Heart right ventricle (tissue), 16 donors: ENCODE measurements at regions not wholly inside any gene's neighbourhood (a gene's known extent, or its start where the extent isn't known, plus 50 kb on each side); places are given as distances from the start of the nearest gene placed in this dataset.

Experiments used
- ATAC-seq, 8 donors: fragments of 200-7000 bp; cut with Tn5 transposase; one replicate each; pipeline ENCODE4 v1.9.1; 2020; ENCODE audit warnings: mild to moderate bottlenecking in 8 of 8, moderate library complexity in 8 of 8, moderate number of reproducible peaks in 1 of 8
- DNase-seq, 2 donors: peaks; one replicate each; pipeline ENCODE4 v3.0.0-alpha.2; 2020
- H3K27ac ChIP-seq, 10 donors: fragments of 200-600 bp; sonication (generic) in 2 of 10; one replicate each; pipeline versions ENCODE4 v1.5.0 to v1.8.0; 2020 to 2022; ENCODE audit warnings: mild to moderate bottlenecking in 3 of 10
- H3K27me3 ChIP-seq, 7 donors: fragments of 200-600 bp; one replicate each; pipeline ENCODE4 v1.8.0; 2021 to 2022; ENCODE audit warnings: mild to moderate bottlenecking in 2 of 7
- H3K36me3 ChIP-seq, 9 donors: fragments of 200-600 bp; sonication (generic) in 1 of 9; one replicate each; pipeline versions ENCODE4 v1.5.0 to v1.8.0; 2020 to 2022; ENCODE audit warnings: mild to moderate bottlenecking in 2 of 9
- H3K4me1 ChIP-seq, 9 donors: fragments of 200-600 bp; sonication (generic) in 1 of 9; one replicate each; pipeline versions ENCODE4 v1.5.0 to v1.8.0; 2020 to 2022; ENCODE audit warnings: mild to moderate bottlenecking in 4 of 9
- H3K4me3 ChIP-seq, 10 donors: fragments of 200-600 bp; sonication (generic) in 2 of 10; one replicate each; pipeline versions ENCODE4 v1.5.0 to v1.8.0; 2020 to 2022; ENCODE audit warnings: mild to moderate bottlenecking in 7 of 10, moderate library complexity in 2 of 10
- H3K9me3 ChIP-seq, 11 donors: fragments of 200-600 bp in 10 of 11; sonication (generic) in 2 of 11; one replicate each; pipeline versions ENCODE4 v1.5.0 to v1.8.0; 2013 to 2022; ENCODE audit warnings: mild to moderate bottlenecking in 2 of 11, control low read depth in 1 of 11, moderate library complexity in 1 of 11
- WGBS, 2 donors: extraction: QIAGEN DNeasy Blood & Tissue Kit; methylation state at CpG; one replicate each; pipeline ENCODE4 v1.1.7; 2013; ENCODE audit warnings: inconsistent platforms in 1 of 2; 5-methylcytosine and 5-hydroxymethylcytosine counted together
- intact Hi-C, 10 donors: fragments of 100-400 bp; cut with DNase I; formaldehyde crosslinking; loops; one replicate each; pipeline versions ENCODE4 v1.11.1 to v1.14.2; 2022
- TF ChIP-seq, protein P1 (sequence below), 9 donors: fragments of 200-600 bp; sonication (generic) in 2 of 9; IDR thresholded peaks; one replicate each; pipeline versions ENCODE4 v1.5.0 to v1.8.0; 2021 to 2022; ENCODE audit warnings: antibody characterized with exemption in 9 of 9, mild to moderate bottlenecking in 5 of 9, moderate library complexity in 1 of 9
- donor health status: Arrhythmogenic right ventricular cardiomyopathy.
- donor health status: ischemic (EF 13 %, LVEDD 7.1; RV severe dilation, severe dysfunction).
- donor health status: healthy with polysubstance abuse.
- donor health status: DM: no; HTN: yes; CAD: no.
- donor health status: DM: no; HTN: no; CAD: no.
- donor health status: ischemic (EF 25% LVEDD 6.9; RV normal size, moderate dysfunction).
- donor health status: ischemic (EF 25% LVEDD 5.7; RV mildly dilated, moderate dysfunction).
- donor health status: healthy.
- donor health status: DM: yes; HTN: yes; CAD: no.
- donor health status: Ischemic cardiomyopathy.
- donor health status: ischemic (EF 35%, LVEDD 5.7; RV mildly dilated, moderate dysfunction).
- donor health status: nonischemic (EF 11% LVEDD 7.7; RV severe dilation, severe dysfunction).
- donor health status: DM: yes; HTN: yes; CAD: no.
- donor health status: PGD.
- donor health status: ischemic (EF 29% LVEDD 5.4; RV normal size, mild dysfunction).
- donor health status: nonischemic (EF 23%, LVEDD 6.1; RV moderate dilation, normal function).

DNA sequence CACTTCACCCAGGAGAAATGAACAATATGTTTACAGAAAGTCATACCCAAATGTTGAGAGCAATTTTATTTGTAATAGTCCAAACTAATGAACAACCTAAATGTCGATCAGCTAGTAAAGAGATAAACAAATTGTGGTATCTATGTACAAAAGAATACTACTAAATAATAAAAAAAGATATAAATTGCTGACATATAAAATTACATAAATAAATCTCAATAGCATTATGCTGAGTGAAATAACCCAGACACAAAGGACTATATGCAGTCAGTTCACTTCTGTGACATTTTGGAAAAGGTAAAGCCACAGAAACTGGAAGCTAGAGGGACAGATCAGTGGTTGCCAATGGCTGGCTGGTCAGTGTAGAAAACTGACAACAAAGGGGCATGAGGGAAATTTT lies 346.0 kb upstream of the PCDH20 start:
- 84 to 100% methylated on average over 1 of the region's 1 CpG for WGBS, 2 donors

DNA sequence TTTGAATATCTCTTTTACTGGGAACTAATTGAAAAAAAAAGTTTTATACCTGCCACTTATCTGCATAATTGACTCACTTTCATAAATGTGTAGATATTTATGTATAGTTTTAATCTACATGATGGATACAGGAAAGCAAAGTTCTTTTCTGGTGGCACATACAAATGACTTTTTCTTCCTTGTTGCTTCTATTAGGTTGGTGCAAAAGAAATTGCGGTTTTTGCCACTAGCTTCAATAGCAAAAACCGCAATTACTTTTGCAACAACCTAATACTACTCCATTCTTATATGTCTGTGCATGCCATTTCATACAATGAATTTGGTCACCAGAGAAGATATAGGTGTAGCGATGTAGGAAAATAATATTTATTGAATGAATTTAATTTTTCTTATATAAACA lies 344.5 kb upstream of the PCDH20 start:
- Histone ChIP-seq H3K36me3 (no peaks in the 10 kb centered on the region), H3K4me3 (no peak overlapping the region), H3K9me3 (peaks cover 0 to 38% (median 16%) of the 10 kb centered on the region in 11 donors), H3K27ac (no peak overlapping the region), H3K4me1 (no peaks in the 10 kb centered on the region), H3K27me3 (no peaks in the 10 kb centered on the region)
- TF ChIP-seq, protein P1, sequence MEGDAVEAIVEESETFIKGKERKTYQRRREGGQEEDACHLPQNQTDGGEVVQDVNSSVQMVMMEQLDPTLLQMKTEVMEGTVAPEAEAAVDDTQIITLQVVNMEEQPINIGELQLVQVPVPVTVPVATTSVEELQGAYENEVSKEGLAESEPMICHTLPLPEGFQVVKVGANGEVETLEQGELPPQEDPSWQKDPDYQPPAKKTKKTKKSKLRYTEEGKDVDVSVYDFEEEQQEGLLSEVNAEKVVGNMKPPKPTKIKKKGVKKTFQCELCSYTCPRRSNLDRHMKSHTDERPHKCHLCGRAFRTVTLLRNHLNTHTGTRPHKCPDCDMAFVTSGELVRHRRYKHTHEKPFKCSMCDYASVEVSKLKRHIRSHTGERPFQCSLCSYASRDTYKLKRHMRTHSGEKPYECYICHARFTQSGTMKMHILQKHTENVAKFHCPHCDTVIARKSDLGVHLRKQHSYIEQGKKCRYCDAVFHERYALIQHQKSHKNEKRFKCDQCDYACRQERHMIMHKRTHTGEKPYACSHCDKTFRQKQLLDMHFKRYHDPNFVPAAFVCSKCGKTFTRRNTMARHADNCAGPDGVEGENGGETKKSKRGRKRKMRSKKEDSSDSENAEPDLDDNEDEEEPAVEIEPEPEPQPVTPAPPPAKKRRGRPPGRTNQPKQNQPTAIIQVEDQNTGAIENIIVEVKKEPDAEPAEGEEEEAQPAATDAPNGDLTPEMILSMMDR (IDR thresholded peaks at IDR 0.05), result no peak
- ATAC-seq, result no peak
- 92 to 96% methylated on average over 3 of the region's 3 CpGs for WGBS, 2 donors
- DNase-seq, result no peak
- intact Hi-C loops, result no loop called here

More for the DNA sequence above, 346.0 kb upstream of the PCDH20 start:
- Histone ChIP-seq H3K9me3 (peaks cover 0 to 30% (median 2%) of the 10 kb centered on the region in 11 donors), H3K4me1 (no peaks in the 10 kb centered on the region), H3K36me3 (no peaks in the 10 kb centered on the region), H3K4me3 (no peak overlapping the region), H3K27ac (no peak overlapping the region), H3K27me3 (no peaks in the 10 kb centered on the region)
- TF ChIP-seq, protein P1 (IDR thresholded peaks at IDR 0.05), result no peak
- DNase-seq (no peak), ATAC-seq (no peak)
- intact Hi-C loops, result no loop called here

DNA sequence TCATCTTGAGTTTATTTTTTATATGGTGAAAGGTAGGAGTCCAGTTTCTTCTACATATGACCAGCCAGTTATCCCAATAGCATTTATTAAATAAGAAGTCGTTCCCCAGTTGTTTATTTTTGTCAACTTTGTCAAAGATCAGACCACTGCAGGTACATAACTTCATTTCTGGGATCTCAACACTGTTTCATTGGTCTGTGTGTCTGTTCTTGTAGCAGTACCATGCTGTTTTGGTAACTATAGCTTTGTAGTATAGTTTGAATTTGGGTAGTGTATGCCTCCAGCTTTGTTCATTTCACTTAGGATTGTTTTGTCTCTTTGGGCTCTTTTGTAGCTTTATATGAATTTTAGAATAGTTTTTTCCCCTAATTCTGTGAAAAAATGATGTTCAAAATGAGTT lies 340.4 kb upstream of the PCDH20 start:
- Histone ChIP-seq H3K4me3 (no peak overlapping the region), H3K36me3 (no peaks in the 10 kb centered on the region), H3K27ac (no peak overlapping the region), H3K27me3 (no peaks in the 10 kb centered on the region), H3K4me1 (no peaks in the 10 kb centered on the region), H3K9me3 (peaks cover 0 to 34% (median 16%) of the 10 kb centered on the region in 11 donors)
- ATAC-seq (no peak), DNase-seq (no peak)
- TF ChIP-seq, protein P1 (IDR thresholded peaks at IDR 0.05), result no peak
- WGBS, 2 donors, result 62 to 67% methylated on average over 1 of the region's 1 CpG
- intact Hi-C loops, result no loop called here

GRCh38 chr13:61751039-61751438 lies 335.4 kb upstream of the PCDH20 start:
- DNase-seq, result no peak
- H3K9me3 ChIP-seq, result peaks cover 0 to 43% (median 9%) of the 10 kb centered on the region in 11 donors
- intact Hi-C loops, result no loop called here

More at GRCh38 chr13:61751039-61751438, 335.4 kb upstream of the PCDH20 start:
- TF ChIP-seq, protein P1 (IDR thresholded peaks at IDR 0.05), result no peak
- no peak overlapping the region for H3K4me3 ChIP-seq
- no peaks in the 10 kb centered on the region for H3K36me3 ChIP-seq
- no peaks in the 10 kb centered on the region for H3K27me3 ChIP-seq
- no peaks in the 10 kb centered on the region for H3K4me1 ChIP-seq
- no peak for ATAC-seq
- no peak overlapping the region for H3K27ac ChIP-seq
